ENCODE measurements at regions not wholly inside any gene's neighbourhood (a gene's known extent, or its start where the extent isn't known, plus 50 kb on each side); places are given as distances from the start of the nearest gene placed in this dataset.

DNA sequence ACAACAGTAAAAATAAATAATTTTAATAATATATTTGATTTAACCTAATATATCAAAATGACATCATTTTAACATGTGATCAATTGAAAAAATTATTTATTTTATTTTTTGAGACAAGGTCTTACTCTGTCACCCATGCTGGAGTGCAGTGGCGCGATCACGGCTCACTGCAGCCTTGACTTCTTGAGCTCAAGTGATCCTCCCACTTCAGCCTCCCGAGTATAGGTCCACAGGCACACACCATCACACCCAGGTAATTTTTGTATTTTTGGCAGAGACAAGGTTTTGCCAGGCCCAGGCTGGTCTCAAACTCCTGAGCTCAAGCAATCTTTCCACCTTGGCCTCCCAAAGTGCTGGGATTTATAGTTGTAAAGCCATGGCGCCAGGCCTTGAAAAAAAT, 126.7 kb upstream of the COPS8 start:
- BruUV-seq (replicated peaks) = no TSS peak
- DNase-seq = no peak
- Histone ChIP-seq H3K79me2 (ENCODE audit: low read depth) (no peaks in the 10 kb centered on the region), H4K20me1 (ENCODE audit: insufficient read depth) (no peaks in the 10 kb centered on the region), H3K27me3 (ENCODE audit: insufficient read depth, low read depth) (peaks cover 44% of the 10 kb centered on the region), H3F3A (ENCODE audit: insufficient read depth, low read depth) (no peaks in the 10 kb centered on the region), H3K27ac (no peak overlapping the region), H3K4me3 (no peak overlapping the region), H3K9me3 (ENCODE audit: insufficient read depth, low read depth) (no peaks in the 10 kb centered on the region), H3K9me2 (ENCODE audit: insufficient read depth) (no peaks in the 10 kb centered on the region), H3K36me3 (ENCODE audit: low read depth) (no peaks in the 10 kb centered on the region), H3K4me1 (replicated peaks; ENCODE audit: insufficient read depth) (no peaks in the 10 kb centered on the region), H2AFZ (no peak overlapping the region), H3K4me2 (no peak overlapping the region)
- no peak for TF ChIP-seq EZH2 (IDR thresholded peaks at IDR 0.05; ENCODE audit: low read depth)
- TF ChIP-seq, protein P1, sequence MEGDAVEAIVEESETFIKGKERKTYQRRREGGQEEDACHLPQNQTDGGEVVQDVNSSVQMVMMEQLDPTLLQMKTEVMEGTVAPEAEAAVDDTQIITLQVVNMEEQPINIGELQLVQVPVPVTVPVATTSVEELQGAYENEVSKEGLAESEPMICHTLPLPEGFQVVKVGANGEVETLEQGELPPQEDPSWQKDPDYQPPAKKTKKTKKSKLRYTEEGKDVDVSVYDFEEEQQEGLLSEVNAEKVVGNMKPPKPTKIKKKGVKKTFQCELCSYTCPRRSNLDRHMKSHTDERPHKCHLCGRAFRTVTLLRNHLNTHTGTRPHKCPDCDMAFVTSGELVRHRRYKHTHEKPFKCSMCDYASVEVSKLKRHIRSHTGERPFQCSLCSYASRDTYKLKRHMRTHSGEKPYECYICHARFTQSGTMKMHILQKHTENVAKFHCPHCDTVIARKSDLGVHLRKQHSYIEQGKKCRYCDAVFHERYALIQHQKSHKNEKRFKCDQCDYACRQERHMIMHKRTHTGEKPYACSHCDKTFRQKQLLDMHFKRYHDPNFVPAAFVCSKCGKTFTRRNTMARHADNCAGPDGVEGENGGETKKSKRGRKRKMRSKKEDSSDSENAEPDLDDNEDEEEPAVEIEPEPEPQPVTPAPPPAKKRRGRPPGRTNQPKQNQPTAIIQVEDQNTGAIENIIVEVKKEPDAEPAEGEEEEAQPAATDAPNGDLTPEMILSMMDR (conservative IDR thresholded peaks at IDR 0.05) = no peak
- ChIA-PET CTCF (no interaction called here), POLR2A (ENCODE audit: unreplicated experiment) (no interaction called here)
- intact Hi-C loops (cut with micrococcal nuclease; ENCODE audit: unreplicated experiment) = no loop called here

DNA sequence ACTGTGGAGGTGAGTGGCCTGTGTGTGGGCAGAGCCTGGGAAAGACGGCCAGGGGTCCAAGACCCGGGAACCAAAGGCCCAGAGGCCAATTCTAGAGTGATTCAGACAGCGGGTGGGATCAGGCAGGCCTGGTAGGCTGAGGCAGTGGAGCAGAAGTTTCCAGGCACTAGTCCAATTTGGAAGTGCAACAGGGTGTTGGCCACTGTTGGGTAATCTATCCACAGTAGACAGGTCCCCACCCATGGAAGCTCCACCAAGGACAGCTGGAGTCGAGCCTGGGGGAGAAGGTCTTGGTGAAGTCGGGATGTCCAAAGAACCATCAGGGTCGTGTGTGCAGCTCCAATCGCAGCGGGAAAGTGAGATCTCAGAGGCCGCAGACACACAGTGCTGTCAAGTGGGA, 125.8 kb upstream of the COPS8 start:
- ChIA-PET CTCF (no interaction called here), POLR2A (ENCODE audit: unreplicated experiment) (no interaction called here)
- Histone ChIP-seq H3K9me3 (ENCODE audit: insufficient read depth, low read depth) (no peaks in the 10 kb centered on the region), H2AFZ (no peak overlapping the region), H3F3A (ENCODE audit: insufficient read depth, low read depth) (no peaks in the 10 kb centered on the region), H3K27me3 (ENCODE audit: insufficient read depth, low read depth) (peaks cover 44% of the 10 kb centered on the region), H3K4me1 (replicated peaks; ENCODE audit: insufficient read depth) (no peaks in the 10 kb centered on the region), H3K9me2 (ENCODE audit: insufficient read depth) (no peaks in the 10 kb centered on the region), H3K4me3 (no peak overlapping the region), H3K36me3 (ENCODE audit: low read depth) (no peaks in the 10 kb centered on the region), H3K4me2 (no peak overlapping the region), H3K27ac (no peak overlapping the region), H4K20me1 (ENCODE audit: insufficient read depth) (no peaks in the 10 kb centered on the region), H3K79me2 (ENCODE audit: low read depth) (no peaks in the 10 kb centered on the region)
- BruUV-seq (replicated peaks) = no TSS peak
- no peak for DNase-seq
- intact Hi-C loops (cut with micrococcal nuclease; ENCODE audit: unreplicated experiment) = no loop called here
- TF ChIP-seq EZH2 (IDR thresholded peaks at IDR 0.05; ENCODE audit: low read depth) = no peak
- TF ChIP-seq, protein P1 (conservative IDR thresholded peaks at IDR 0.05) = no peak

DNA sequence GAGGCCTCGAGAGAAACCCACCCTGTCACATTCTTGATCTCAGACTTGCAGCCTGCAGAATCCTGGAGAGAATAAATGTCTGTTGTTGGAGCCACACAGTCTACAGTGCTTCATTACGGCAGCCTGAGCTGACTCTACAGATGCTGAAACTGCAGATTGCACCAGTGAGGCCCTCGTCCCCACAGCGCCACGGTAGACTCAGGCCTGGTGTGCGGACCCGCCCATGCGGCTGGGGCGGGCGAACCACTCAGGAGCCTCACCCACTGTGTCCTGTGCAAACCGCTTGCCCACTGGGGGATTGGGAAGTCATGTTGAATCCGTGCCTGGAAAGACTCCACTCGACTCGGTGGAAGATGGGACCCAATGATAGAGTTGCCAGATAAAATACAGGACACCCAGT, 125.2 kb upstream of the COPS8 start:
- H3K27ac ChIP-seq = no peak overlapping the region
- intact Hi-C loops (cut with micrococcal nuclease; ENCODE audit: unreplicated experiment) = no loop called here

More for the DNA sequence above, 125.2 kb upstream of the COPS8 start:
- ChIA-PET POLR2A (ENCODE audit: unreplicated experiment) (no interaction called here), CTCF (no interaction called here)
- no peaks in the 10 kb centered on the region for H3K36me3 ChIP-seq (ENCODE audit: low read depth)
- TF ChIP-seq, protein P1 (conservative IDR thresholded peaks at IDR 0.05) = no peak
- TF ChIP-seq EZH2 (IDR thresholded peaks at IDR 0.05; ENCODE audit: low read depth) = no peak
- no peak overlapping the region for H2AFZ ChIP-seq
- no peak overlapping the region for H3K4me3 ChIP-seq
- no peaks in the 10 kb centered on the region for H3K9me3 ChIP-seq (ENCODE audit: insufficient read depth, low read depth)
- no peak for DNase-seq
- no peaks in the 10 kb centered on the region for H3K9me2 ChIP-seq (ENCODE audit: insufficient read depth)
- no peak overlapping the region for H3K4me2 ChIP-seq
- no peaks in the 10 kb centered on the region for H3K4me1 ChIP-seq (replicated peaks; ENCODE audit: insufficient read depth)
- no peaks in the 10 kb centered on the region for H3F3A ChIP-seq (ENCODE audit: insufficient read depth, low read depth)
- no TSS peak for BruUV-seq (replicated peaks)
- no peaks in the 10 kb centered on the region for H3K79me2 ChIP-seq (ENCODE audit: low read depth)
- H4K20me1 ChIP-seq (ENCODE audit: insufficient read depth) = no peaks in the 10 kb centered on the region
- peaks cover 45% of the 10 kb centered on the region; the same call in 1 of the 2 replicates for H3K27me3 ChIP-seq (ENCODE audit: insufficient read depth, low read depth)
